Renal cortical epithelial cell (primary cell): ENCODE measurements at regions not wholly inside any gene's neighbourhood (a gene's known extent, or its start where the extent isn't known, plus 50 kb on each side); places are given as distances from the start of the nearest gene placed in this dataset.

Experiments used
- DNase-seq: peaks from one replicate; pipeline ENCODE4 v3.0.0-alpha.2; 2011; ENCODE audit warnings: low read depth

GRCh38 chr22:44592126-44592823, 94.2 kb upstream of the RTL6 start:
- no peak for DNase-seq

GRCh38 chr22:44591146-44591790, 93.2 kb upstream of the RTL6 start:
- DNase-seq: no peak

GRCh38 chr22:44590291-44590690, 92.3 kb upstream of the RTL6 start:
- no peak for DNase-seq

- no peak for DNase-seq
These were observed 91.8 kb upstream of the RTL6 start for GRCh38 chr22:44589831-44590230.

GRCh38 chr22:44588348-44588747, 90.3 kb upstream of the RTL6 start:
- DNase-seq: no peak

DNA sequence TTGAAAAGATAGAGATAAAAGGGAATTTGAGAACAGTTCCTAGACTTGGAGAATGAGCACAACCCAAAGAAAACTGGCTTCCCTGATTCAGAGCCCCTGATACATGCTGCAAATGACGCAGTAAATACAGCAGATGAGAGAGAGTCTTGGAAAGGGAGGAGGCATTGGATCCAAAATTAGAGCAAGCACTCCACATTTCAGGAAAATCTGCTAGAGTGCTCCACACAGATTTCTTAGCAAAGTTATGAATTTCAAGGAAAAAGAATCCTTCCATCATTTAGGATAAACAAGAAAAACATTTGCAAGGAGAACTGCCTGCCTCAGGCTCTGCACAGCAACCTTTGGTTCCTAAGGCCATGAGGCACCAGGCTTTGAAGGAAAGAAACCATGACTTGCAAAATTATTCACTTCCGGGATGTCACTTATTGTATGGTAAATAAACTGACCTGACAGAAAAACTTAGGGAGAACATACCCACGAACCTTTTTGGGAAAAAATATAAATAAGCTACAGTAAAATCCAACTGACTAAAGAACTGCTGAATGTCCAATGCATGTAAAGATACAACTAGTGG, 89.8 kb upstream of the RTL6 start:
- DNase-seq: no peak

DNA sequence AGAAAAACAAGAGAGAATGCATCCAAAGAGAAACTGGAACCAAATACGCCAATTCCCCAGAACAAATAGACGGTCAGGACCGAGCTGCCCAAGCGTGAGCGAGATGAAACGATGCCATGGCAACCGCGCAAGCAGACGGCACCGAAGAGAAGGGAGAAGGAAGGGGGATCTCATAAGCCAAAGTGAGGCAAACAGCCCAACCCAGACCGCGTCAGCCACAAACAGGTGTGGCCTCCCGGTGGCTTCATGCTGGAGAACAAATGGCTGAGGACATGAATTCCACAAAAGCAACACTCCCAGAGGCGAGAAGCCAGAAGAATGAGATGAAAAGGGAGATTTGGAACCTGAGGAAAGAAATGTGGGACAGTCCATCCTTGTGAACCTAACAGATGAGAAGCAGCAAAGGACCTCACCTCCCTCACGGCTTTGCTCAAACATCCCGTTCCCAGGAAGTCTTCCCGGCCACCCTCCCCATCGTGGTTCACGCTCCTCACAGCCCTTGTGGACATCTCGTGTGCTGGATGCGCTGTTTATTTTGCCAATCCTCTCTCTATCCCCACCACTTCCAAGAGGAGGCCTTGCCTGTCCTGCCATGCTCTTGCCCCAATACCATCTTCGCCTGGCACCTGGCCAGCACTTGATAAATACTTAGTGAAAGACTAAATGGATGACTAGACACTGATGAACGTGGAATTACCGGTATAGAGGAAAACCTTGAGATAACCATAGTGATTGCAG, 89.1 kb upstream of the RTL6 start:
- DNase-seq: peak; percentile 68

- DNase-seq: no peak
These were observed 88.4 kb upstream of the RTL6 start for GRCh38 chr22:44586351-44586990.

DNA sequence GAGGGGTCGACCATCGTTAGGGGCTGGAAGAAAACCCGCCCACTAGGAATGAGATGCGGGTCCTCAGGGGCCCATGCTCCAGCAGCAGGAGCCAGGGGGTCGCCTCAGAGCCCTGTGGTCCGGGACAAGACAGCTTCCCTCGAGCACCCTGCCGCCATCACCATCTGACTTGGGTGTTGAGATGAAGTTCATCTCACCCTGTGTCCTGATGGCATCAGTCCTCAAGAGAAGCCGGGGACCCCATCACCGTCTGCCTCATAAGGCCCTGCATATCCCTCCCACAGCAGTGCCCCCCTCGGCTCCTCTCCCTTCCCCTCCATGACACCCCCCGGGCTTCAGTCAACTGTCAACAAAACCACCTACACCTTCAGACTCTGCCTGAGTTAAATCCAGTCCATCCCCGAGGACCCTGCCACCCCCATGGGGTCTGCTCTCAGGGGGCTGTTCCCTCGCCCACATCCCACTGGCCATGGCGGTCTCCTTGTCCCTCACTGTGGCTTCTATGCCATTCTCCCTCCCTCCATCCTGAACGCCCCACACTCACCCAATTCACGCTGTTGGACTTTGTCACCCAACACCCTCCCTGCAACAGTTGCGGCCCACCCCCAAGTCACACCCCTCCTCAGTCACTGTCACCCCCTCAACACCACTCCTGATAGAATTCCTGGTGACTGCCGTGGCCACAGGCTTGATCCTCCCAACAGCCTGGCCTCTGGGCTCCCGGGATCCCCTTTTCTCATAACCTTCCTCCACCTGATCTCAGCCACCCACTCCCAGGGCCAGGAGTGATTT, 87.7 kb upstream of the RTL6 start:
- no peak for DNase-seq

GRCh38 chr22:44584256-44584902, 86.3 kb upstream of the RTL6 start:
- no peak for DNase-seq

DNA sequence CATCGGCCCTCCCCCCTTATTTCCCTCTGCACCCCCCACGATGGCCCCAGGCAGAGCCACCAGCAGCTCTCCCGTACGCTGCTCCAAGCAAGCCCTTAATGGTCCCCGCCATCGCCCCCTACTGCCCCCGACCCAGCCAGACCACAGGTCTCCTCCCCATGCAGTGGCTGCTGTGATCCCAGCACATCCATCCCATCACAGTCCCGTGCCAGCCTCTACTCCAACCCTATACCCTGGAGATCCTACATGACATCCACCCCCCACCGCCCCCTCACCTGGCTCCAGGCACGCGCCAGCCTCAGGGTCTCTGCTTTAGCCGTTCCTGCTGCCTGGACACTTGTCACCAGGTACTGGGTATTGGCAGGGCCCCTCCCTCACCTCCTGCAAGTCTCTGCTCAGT, 85.8 kb upstream of the RTL6 start:
- no peak for DNase-seq

DNA sequence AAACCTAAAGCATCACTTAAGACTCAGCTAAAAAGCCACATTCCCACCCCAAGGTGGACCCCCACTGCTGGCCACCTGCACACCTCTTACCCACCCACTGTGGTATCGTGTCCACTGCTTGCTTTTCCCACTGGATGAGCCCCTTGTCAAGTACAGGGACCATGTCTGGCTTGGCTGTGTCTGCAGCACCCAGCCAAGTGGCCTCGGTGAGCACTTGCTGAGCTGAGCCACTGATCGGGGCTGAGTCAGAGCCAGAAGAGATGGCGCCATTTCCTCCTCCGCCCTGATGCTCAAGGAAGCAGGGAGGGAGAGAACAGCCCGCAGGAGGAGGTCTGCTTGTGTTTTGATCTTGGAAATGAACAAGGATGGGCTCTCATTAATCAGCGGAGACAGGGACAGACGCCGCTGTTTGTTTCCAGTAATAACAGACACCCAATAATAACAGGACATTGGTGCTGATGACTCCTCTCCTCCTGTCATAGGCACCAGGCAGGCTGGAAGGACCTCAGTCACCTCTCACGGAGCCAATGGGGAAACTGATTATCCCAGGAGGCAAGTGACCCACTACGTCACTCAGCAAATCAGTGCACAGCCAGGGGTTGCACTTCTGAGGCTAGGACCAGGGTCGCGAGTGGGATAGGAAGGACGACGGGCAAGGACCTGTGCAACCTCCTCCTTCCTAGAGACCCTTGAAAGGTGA, 85.2 kb upstream of the RTL6 start:
- no peak for DNase-seq

- DNase-seq: no peak
These were observed 84.0 kb upstream of the RTL6 start for GRCh38 chr22:44582016-44582415.

GRCh38 chr22:44581096-44581435, 83.0 kb upstream of the RTL6 start:
- DNase-seq: no peak

DNA sequence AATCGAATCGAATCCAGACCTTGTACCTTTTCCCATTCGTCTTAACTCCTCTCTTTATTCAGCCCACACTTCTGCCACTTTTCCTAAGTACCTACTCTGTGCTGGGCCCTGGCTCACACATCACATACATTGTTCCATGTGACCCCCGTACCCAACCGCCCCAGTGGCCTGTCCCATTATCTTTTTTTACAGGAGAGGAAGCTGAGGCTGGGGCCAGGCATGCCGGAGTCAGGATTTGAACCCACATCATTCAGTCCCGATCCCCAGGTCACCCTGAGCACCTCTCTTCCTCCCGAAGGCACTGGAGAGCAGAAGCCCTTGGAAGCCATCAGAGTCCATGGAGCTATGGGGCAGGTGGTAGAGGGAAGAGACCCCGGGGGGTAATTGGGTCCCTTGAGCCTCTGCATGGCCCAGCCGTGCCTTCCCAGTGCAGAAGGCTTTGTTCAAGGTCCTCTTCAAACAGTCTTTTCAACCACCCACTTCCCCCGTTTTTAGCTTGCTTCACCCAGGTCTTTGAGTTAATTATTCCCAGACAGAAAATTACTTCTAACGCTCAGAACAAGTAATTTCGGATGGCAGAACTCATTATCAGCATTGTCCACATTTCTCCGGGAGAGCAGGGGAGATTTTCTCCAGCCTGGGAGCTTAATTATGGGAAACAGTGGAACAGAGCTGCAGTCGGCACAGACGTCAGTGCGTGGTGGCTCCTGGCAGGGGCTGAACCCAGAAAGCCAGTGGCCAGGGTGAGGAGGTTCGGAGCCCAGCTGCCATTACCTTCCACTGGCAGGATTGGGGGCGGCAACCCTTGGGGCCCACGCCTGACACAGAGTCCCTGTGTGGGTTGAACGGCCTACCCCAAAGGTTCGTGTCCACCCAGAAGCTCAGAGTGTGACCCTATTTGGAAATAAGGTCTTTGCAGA, 82.4 kb upstream of the RTL6 start:
- DNase-seq: peak; percentile 15

DNA sequence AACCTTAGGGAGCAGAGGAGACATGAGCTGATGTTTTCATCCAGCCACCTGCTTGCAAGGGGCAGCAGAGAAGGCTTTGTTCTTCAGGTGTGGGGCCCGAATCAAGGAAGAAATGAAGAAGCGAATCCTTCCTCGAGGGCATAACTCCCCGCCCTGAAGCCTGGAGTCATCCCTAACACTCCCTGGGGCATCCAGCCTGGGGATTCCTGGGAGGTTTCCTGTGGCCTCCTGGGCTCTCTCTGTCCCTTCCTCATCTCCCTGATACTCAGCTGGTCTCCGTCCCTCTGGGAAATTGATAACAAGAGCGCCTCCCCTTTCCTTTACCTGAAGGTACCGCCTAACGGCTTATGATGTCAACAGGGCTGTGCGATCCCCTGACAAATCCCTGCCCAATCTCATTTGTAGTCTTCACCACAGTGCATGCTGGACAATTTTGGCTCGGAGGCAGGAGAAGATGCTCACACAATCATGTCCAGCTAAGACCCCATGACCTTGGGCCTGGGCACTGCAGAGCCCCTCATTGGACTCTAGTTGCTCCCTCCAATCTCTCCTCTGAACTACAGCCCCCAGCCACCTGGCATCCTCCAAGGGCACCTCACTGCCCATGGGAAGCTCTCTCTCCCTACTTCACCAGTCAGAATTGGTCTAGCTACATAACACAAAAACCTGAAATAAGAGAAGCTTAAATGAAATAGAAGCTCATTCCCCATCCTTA, 80.6 kb upstream of the RTL6 start:
- DNase-seq: no peak

GRCh38 chr22:44578110-44578457, 80.1 kb upstream of the RTL6 start:
- no peak for DNase-seq

DNA sequence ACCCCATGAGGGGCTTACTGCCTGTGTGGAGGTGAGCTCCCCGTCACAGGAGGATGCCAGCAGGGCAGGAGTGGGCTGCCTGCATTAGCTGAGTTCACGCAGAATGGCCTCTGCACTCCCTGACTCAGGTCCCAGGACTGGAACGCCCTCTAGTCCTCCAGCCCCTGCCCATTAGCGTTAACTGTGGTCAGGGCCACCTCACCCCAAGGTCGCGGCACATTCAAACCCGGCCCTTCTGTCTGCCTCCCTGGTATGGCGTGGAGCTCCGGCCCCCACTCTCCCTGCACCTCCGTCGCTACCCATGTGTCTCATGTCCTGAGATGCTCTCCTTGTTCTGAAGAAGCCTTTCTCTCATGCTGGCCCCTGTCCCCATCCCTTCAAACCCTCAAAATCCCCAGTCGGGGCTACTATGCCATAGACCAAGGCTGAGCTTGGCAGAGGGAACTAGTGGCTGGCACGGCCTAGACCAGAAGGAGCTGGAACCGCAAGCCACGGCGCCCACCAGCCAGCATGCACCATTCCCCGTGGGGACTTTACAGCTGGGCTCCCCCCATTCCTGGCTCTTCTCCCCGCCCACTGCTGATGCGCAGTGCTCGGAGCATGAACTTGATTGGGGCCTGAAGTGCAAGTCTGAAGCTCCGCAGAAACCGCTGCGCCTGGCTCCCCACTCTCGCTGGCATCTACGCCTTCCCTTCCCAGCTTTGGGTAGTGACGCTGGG, 79.5 kb upstream of the RTL6 start:
- DNase-seq: no peak
